Stimulated activated naive CD8-positive, alpha-beta T cell treated with anti-CD3 and anti-CD28 coated beads, Interleukin-15, Interleukin-2, amounts not matched to agents 100 ng/mL and 50 ng/mL, for 24 hours (primary cell): ENCODE measurements at regions not wholly inside any gene's neighbourhood (a gene's known extent, or its start where the extent isn't known, plus 50 kb on each side); places are given as distances from the start of the nearest gene placed in this dataset.
"Not testable (repeated sequence)": the region's sequence is repeated elsewhere in the genome, so short reads cannot be mapped to it uniquely, and the experiment has no call there.

Experiments used
- H3K27ac Mint-ChIP-seq: one replicate; pipeline ENCODE4 v1.8.0; 2021; ENCODE audit warnings: mild to moderate bottlenecking, mixed read lengths
- H3K27me3 Mint-ChIP-seq: one replicate; pipeline ENCODE4 v1.8.0; 2021; ENCODE audit warnings: mixed read lengths
- H3K36me3 Mint-ChIP-seq: one replicate; pipeline ENCODE4 v1.8.0; 2021; ENCODE audit warnings: low read depth, mixed read lengths
- H3K4me1 Mint-ChIP-seq: one replicate; pipeline ENCODE4 v1.8.0; 2021; ENCODE audit warnings: low read depth, mixed read lengths
- H3K4me3 Mint-ChIP-seq: one replicate; pipeline ENCODE4 v1.8.0; 2021; ENCODE audit warnings: mild to moderate bottlenecking, mixed read lengths
- H3K9me3 Mint-ChIP-seq: one replicate; pipeline ENCODE4 v1.8.0; 2021; ENCODE audit warnings: mixed read lengths

DNA sequence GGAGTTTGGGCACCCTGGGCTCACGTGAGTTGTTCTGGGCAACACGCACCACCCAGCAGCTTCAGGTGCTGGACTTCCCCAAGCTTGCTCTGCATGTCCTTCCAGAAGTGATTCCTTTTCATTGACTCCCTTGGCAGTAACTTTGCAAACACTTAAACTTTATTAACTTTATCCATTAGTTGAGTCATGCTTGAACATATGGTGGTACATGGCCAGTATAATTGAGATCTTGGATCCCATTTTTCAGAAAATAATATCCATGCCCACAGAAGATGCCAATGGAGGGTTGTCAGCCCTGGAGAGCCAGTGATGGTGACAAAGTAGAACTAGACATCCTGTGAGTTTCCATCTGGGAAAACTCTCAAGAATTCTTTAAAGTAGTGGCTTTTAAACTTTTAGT lies 144.2 kb downstream of the COPS8 start:
- Mint-ChIP-seq H3K27me3 (peaks cover 46% of the 10 kb centered on the region), H3K4me1 (peaks cover 15% of the 10 kb centered on the region), H3K9me3 (peaks cover 4% of the 10 kb centered on the region), H3K4me3 (no peak overlapping the region), H3K36me3 (no peaks in the 10 kb centered on the region), H3K27ac (no peak overlapping the region)

DNA sequence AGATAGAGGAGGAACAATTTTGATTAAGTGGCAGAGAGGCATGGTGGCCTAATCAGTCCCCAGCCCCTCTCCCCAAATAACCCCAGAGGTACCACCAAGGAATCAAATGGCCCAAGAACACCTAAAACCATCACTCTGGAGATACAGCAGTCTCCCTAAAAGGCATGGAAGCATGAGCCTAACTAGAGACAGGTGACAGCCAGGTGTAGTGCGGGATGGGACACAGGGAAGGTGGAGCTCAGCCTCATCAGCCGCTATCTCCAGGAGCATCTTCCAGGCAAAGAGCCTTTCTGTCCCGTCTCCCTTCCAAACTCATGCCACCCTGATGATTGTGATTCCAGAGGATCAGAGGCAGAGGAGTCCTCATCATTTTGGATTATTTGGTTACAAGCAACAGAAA lies 144.7 kb downstream of the COPS8 start:
- Mint-ChIP-seq H3K9me3 (peaks cover 4% of the 10 kb centered on the region), H3K4me1 (peaks cover 16% of the 10 kb centered on the region), H3K27ac (no peak overlapping the region), H3K27me3 (peaks cover 46% of the 10 kb centered on the region), H3K4me3 (no peak overlapping the region), H3K36me3 (no peaks in the 10 kb centered on the region)

DNA sequence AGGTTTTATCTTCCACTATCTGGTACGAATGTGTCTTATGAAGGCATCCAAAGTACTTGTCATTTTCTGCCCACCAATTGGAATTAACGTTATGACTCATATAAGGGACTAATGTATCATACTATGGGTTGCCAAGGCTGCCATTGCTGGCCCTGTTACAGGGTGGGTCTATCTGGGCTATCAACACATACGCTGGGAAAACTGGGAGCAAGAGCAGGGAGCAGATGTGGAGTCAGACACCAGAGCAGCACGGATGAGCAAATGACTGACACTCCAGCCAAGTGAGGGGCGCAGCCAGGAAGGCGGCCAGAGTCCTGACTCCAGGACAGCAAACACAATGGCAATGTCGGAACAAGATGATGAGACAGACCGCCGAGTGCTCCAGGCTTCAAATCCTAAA lies 145.9 kb downstream of the COPS8 start:
- Mint-ChIP-seq H3K4me3 (no peak overlapping the region), H3K4me1 (peaks cover 22% of the 10 kb centered on the region), H3K36me3 (no peaks in the 10 kb centered on the region), H3K9me3 (peaks cover 4% of the 10 kb centered on the region), H3K27me3 (peaks cover 49% of the 10 kb centered on the region), H3K27ac (no peak overlapping the region)

DNA sequence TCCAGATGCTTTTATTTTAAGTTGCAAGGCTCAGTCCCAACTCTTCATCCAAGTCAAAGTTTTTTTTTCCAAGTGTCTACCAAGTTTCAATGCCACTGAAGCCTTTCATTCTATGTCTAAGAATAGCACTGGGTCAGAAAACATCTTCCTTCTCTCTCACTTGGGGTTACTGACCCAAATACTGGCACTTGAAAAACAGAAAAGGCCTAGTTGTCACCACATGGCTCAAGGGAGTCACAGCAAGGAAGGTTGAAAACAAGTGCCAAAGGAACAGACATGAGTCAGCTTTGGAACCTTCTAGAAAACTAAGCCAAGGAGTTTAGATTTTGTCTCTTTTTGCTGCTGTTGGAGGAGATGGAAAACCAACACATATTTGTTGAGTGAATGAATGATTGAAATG lies 146.5 kb downstream of the COPS8 start:
- Mint-ChIP-seq H3K27ac (no peak overlapping the region), H3K4me3 (no peak overlapping the region), H3K4me1 (peaks cover 18% of the 10 kb centered on the region), H3K36me3 (no peaks in the 10 kb centered on the region), H3K27me3 (peaks cover 52% of the 10 kb centered on the region), H3K9me3 (peaks cover 4% of the 10 kb centered on the region)

DNA sequence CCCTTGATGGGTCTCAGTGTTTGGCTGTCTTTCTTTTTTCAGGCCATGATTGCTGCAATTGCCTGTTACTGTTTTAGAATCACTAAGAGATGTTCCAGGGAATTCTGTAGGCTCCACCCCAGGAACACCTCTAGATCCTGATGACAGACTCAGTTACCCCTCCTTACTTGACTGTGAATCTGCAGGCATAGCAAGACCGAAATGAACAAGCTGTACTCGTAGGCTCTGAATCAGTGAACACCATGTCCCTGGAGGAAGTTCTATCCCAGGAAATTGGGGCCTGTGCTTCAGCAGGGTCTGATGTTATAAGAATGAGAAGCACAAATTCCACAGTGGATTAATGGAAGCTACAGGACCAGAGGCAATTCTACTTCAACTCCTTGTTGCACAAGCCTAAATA lies 148.6 kb downstream of the COPS8 start:
- Mint-ChIP-seq H3K36me3 (no peaks in the 10 kb centered on the region), H3K27ac (no peak overlapping the region), H3K4me3 (no peak overlapping the region), H3K27me3 (peaks cover 46% of the 10 kb centered on the region), H3K9me3 (peaks cover 4% of the 10 kb centered on the region), H3K4me1 (peaks cover 6% of the 10 kb centered on the region)

DNA sequence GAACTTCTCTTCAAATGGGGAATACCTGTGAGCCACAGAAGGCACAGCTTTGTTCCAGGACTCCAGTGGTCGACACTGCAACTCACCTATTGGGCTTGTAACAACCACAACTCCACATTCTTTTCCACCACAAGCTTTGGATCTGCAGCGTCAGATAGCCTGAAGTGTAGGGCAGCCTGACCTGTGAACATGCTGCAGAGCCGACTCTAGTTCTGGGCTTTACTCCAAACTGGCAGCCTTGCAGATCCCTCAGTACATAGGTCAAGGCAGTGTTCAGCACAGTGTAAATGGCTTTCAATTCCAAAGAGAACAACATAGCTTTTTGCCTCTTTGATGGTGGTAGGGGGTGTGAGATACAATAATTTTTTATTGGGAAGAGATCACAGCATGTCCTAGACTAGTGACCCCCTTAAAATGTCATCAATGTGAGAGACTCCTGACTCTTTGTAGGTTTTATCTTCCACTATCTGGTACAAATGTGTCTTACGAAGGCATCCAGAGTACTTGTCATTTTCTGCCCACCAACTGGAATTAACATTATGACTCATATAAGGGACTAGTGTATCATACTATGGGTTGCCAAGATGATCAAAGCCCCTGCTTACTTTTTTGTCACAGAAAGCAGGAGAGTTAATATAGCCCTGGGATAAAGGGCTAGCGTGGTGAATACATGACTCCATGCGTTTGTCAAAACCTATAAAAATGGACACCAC lies 149.8 kb downstream of the COPS8 start:
- peaks cover 38% of the 10 kb centered on the region for H3K27me3 Mint-ChIP-seq
- no peak overlapping the region for H3K27ac Mint-ChIP-seq
- H3K4me1 Mint-ChIP-seq, result peaks cover 6% of the 10 kb centered on the region
- no peaks in the 10 kb centered on the region for H3K36me3 Mint-ChIP-seq
- no peak overlapping the region for H3K4me3 Mint-ChIP-seq
- H3K9me3 Mint-ChIP-seq, result peaks cover 4% of the 10 kb centered on the region

DNA sequence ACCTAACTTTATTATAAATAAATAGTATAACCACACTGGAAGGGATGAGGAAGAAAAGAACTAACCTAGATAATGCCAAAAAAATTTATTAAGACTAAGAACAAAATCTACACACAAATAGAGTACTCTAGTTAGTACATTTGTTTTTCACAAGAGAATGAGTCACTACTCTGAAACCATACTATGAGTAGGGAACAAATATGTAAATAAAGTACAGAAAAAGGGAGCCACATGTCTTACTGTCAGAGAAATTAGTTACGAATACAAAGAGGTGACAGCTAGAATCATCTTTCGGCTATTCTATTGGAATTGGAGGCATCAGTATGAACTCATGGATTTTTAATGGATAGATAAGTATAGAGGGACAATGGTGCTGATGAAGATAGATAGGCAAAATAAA lies 150.5 kb downstream of the COPS8 start:
- H3K36me3 Mint-ChIP-seq, result no peaks in the 10 kb centered on the region
- H3K4me3 Mint-ChIP-seq, result no peak overlapping the region
- no peak overlapping the region for H3K27ac Mint-ChIP-seq
- H3K4me1 Mint-ChIP-seq, result peaks cover 6% of the 10 kb centered on the region
- H3K27me3 Mint-ChIP-seq, result peaks cover 34% of the 10 kb centered on the region
- H3K9me3 Mint-ChIP-seq, result peaks cover 4% of the 10 kb centered on the region

DNA sequence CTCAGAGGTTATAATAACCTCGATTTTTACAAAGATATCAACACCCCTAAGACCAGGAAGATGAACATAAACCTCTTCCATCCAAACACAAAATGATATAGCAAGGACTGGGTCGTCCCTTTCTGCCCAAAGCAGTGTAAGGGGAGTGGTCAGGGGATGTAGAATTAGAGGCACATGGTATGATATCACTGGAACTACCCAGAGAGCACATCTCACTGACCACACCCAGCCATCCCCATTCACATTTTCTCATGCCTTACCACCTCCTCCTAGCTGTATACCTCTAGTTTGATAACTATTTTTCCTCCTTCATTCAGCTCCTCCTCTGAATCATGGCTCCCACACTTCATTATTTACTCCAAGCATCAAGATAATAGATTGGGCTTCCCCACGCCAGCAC lies 152.6 kb downstream of the COPS8 start:
- peaks cover 6% of the 10 kb centered on the region for H3K4me1 Mint-ChIP-seq
- no peaks in the 10 kb centered on the region for H3K36me3 Mint-ChIP-seq
- no peak overlapping the region for H3K4me3 Mint-ChIP-seq
- peaks cover 20% of the 10 kb centered on the region for H3K27me3 Mint-ChIP-seq
- no peak overlapping the region for H3K27ac Mint-ChIP-seq
- H3K9me3 Mint-ChIP-seq, result peaks cover 4% of the 10 kb centered on the region

DNA sequence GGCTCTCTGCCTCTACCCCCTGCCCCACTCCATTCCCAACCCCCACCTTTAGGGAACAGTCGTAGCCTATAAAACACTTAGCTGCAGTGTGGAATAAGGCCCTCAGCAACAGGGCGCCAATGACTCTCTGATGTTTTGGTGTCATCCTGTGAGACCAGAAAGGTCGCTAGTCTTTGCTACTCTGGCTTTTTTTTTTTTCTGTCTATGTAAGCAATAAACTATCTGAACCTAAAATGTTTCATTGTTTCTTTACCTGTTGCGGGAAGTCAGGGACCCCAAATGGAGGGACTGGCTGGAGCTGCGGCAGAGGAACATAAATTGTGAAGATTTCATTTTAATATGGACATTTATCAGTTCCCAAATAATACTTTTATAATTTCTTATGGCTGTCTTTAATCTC lies 154.6 kb downstream of the COPS8 start:
- H3K27ac Mint-ChIP-seq, result no peak overlapping the region
- H3K9me3 Mint-ChIP-seq, result peaks cover 7% of the 10 kb centered on the region
- no peak overlapping the region for H3K4me3 Mint-ChIP-seq
- H3K27me3 Mint-ChIP-seq, result peaks cover 26% of the 10 kb centered on the region
- no peaks in the 10 kb centered on the region for H3K36me3 Mint-ChIP-seq
- H3K4me1 Mint-ChIP-seq, result peaks cover 6% of the 10 kb centered on the region

DNA sequence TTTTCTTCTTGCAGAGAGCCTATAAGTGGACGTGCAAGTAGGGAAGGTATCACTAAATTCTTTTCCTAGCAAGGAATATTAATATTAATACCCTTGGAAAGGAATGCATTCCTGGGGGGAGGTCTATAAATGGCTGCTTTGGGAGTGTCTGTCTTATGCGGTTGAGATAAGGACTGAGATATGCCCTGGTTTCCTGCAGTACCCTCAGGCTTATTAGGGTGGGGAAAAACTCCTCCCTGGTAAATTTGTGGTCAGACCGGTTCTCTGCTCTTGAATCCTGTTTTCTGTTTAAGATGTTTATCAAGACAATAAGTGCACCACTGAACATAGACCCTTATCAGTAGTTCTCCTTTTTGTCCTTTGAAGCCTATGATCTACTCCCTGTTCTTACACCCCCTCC lies 155.2 kb downstream of the COPS8 start:
- not testable (repeated sequence) for H3K9me3 Mint-ChIP-seq, H3K4me1 Mint-ChIP-seq, H3K27ac Mint-ChIP-seq, H3K4me3 Mint-ChIP-seq, H3K36me3 Mint-ChIP-seq
- peaks cover 26% of the 10 kb centered on the region for H3K27me3 Mint-ChIP-seq

DNA sequence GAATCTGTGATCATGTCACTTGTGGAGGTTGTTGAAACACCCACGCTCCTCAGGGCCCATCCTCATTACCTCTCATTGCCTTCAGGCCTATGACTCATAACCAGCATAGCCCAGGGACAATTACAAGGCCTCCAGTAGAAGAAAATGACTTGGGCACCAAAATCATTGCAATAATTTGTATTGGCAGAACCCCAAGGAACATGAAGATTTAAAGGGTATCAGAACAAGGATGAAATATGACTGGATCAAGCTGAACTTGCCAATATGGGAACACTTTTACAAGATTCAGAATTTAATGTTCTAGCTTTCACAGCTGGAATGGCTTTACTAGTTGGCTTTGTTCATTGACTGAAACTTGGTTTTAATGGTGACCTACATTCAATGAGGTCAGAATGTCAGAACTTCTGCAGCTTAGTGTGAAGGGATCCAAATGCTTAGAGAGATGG lies 156.4 kb downstream of the COPS8 start:
- no peaks in the 10 kb centered on the region for H3K36me3 Mint-ChIP-seq
- H3K27me3 Mint-ChIP-seq, result peaks cover 18% of the 10 kb centered on the region
- H3K4me3 Mint-ChIP-seq, result no peak overlapping the region
- H3K27ac Mint-ChIP-seq, result no peak overlapping the region
- no peaks in the 10 kb centered on the region for H3K4me1 Mint-ChIP-seq
- H3K9me3 Mint-ChIP-seq, result peaks cover 7% of the 10 kb centered on the region

DNA sequence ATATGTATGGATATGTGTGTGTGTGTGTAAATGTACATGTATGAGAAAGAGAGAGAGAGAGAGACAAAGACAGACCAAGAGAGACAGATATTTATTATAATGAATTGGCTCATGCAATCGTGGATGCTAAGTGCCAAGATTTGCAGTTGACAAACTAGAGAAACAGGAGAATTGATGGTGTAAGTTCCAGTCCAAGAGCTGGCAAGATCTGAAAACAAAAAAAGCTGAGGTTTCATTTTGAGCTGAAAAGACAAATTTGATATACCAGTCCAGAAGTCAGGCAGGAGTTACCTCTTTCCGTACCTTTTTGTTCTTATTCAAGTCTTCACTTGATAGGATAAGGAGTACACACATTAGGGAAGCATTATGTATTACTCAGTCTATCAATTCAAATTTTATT lies 157.8 kb downstream of the COPS8 start:
- Mint-ChIP-seq H3K4me3 (no peak overlapping the region), H3K27me3 (peaks cover 17% of the 10 kb centered on the region), H3K9me3 (peaks cover 7% of the 10 kb centered on the region), H3K36me3 (no peaks in the 10 kb centered on the region), H3K4me1 (no peaks in the 10 kb centered on the region), H3K27ac (no peak overlapping the region)

DNA sequence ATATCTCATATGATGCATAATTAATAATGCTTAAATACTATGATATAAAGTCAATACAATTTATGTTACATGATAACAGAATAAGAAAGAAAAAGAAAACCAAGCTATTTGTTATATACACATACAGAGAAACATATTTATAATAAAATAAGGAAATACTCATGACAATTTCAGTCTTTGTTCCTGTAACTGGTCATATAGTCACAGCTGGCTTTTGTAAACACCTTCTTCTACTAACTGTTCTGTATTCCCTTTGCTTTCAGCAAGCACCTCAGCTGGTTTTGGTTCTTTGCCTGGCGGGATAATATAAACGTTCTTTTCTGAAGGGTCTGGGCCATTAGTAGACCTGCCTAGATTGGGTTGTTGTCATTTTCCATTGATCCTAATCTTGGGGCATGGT lies 158.5 kb downstream of the COPS8 start:
- Mint-ChIP-seq H3K4me1 (no peaks in the 10 kb centered on the region), H3K27me3 (peaks cover 14% of the 10 kb centered on the region), H3K9me3 (peaks cover 7% of the 10 kb centered on the region), H3K27ac (no peak overlapping the region), H3K4me3 (no peak overlapping the region), H3K36me3 (no peaks in the 10 kb centered on the region)

DNA sequence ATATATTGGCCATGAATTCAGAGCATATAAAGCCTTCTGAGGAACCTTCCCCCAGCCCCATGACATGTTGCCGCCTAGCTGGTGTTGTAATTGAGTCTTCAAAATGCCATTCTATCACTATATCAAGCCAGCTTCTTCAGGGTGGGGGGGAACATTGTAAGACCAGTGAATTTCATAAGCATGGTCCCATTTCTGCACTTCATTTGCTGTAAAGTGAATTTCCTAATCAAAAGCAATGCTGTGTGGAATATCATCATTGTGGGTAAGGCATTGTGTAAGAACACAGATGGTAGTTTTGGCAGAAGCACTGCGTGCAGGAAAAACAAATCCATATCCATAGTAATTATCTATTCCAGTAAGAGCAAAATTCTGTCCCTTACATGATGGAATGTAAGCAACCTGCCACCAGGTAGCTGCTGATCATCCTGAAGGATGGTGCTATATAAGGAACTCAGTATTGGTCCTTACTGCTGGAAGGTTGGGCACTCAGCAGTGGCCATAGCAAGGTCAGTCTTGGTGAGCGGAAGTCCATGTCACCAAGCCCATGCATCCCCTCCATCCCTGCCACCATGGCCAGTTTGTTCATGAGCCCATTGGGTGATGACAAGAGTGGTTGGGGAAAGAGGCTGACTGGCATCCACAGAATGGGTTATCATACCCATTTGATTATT lies 159.4 kb downstream of the COPS8 start:
- peaks cover 20% of the 10 kb centered on the region for H3K27me3 Mint-ChIP-seq
- no peaks in the 10 kb centered on the region for H3K4me1 Mint-ChIP-seq
- no peaks in the 10 kb centered on the region for H3K36me3 Mint-ChIP-seq
- peaks cover 7% of the 10 kb centered on the region for H3K9me3 Mint-ChIP-seq
- no peak overlapping the region for H3K4me3 Mint-ChIP-seq
- H3K27ac Mint-ChIP-seq, result no peak overlapping the region

DNA sequence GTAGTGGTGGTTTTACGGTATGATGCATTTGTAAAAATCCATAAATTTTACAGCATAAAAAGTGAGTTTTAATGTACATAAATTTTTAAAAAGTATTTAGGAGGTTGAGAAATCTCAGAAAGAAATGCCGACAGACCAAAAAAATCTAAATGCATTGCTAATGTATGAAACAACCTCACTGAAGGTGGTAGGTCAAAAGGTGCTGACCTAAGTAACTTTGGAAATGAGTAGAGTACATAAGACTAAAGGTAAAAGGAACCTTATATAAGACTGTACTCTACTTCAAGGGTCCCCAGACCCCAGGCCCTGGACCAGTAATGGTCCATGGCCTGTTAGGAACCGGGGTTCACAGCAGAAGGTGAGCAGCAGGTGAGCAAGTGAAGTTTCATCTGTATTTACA lies 163.4 kb downstream of the COL6A3 start:
- Mint-ChIP-seq H3K4me1 (no peaks in the 10 kb centered on the region), H3K27me3 (peaks cover 28% of the 10 kb centered on the region), H3K36me3 (no peaks in the 10 kb centered on the region), H3K9me3 (no peaks in the 10 kb centered on the region), H3K4me3 (no peak overlapping the region), H3K27ac (no peak overlapping the region)

DNA sequence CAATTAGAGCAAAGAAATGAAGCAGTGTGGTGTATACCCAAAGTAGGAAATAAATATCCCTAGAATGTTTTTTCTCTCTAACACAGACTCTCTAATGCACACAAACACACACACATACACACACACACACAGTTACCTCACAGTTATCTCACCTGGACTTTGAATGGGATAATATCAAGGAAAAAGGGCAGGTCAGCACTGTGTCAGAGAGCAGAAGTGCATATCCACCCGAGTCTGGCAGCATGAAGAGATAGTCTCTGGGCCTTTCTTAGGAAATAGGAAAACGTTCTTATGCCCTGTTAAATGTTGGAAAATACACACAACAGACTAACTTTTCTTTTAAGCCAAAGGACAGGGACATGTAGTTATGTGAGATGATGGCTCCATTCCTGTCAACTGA lies 162.0 kb downstream of the COL6A3 start:
- H3K27ac Mint-ChIP-seq, result no peak overlapping the region
- no peaks in the 10 kb centered on the region for H3K9me3 Mint-ChIP-seq
- no peaks in the 10 kb centered on the region for H3K36me3 Mint-ChIP-seq
- peaks cover 31% of the 10 kb centered on the region for H3K27me3 Mint-ChIP-seq
- no peak overlapping the region for H3K4me3 Mint-ChIP-seq
- H3K4me1 Mint-ChIP-seq, result no peaks in the 10 kb centered on the region
